ENCODE measurements at regions not wholly inside any gene's neighbourhood (a gene's known extent, or its start where the extent isn't known, plus 50 kb on each side); places are given as distances from the start of the nearest gene placed in this dataset.
A peak's percentile ranks its signal among the peaks of the same experiment; 100 is the strongest.
"Not testable (repeated sequence)": the region's sequence is repeated elsewhere in the genome, so short reads cannot be mapped to it uniquely, and the experiment has no call there.

DNA sequence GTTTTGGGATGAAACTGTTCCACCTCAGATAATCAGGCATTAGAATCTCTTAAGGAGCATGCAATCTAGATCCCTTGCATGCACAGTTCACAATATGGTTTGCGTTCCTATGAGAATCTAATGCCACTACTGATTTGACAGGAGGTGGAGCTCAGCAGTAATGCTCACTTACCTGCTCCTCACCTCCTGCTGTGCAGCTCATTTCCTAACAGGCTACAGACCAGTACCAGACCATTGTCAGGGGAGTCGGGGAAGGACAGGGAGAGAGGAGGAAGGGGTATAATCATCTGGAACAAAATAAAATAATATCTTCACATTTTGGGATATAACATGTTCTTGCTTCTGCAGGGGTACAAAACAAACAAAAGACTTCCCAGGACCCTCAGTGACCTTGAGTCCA lies 532.0 kb upstream of the FSHR start:
- no peak for DNase-seq

GRCh38 chr2:49677227-49677626 lies 522.9 kb upstream of the FSHR start:
- DNase-seq, result no peak

- no peak for DNase-seq
Observed at GRCh38 chr2:49664827-49665226, 510.5 kb upstream of the FSHR start.

- DNase-seq, result no peak
Observed at GRCh38 chr2:49661809-49662208, 507.5 kb upstream of the FSHR start.

DNA sequence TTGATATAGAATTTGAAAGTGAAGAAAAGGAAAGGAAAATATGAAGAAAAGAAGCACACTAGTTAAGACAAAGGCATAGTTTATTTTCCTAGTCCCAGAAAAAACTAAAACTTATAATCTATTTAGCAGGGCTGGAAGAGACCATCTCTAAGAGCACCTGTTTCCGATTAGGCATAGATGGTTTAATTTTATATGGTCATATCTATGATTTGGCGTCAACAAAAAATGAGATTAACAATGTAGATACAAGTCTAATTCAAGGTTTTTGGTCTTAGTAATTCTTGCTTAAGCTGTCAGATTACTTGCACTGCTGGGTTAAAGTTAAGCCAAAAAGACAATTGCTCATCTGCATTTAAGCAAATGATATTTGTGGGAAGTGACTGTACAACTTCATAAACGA lies 502.5 kb upstream of the FSHR start:
- DNase-seq, result no peak

DNA sequence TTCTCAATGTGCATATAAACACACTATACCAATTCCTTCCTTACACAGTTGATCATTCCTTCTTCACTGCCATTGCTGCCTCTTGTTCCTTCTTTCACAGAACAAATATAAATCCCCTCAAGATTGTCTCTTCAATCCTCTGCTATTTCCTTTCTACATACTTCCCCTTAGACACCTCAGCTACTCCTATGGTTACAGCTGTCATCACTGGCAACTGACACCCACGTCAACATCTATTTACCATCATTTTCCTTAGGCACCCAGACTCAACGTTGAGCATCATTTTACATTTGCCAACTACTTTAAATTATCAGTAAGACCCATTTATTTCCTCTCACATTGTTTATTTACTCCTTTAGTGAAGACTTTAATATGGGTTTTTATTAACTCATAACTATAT lies 488.8 kb upstream of the FSHR start:
- DNase-seq, result no peak

GRCh38 chr2:49640630-49641029 lies 486.3 kb upstream of the FSHR start:
- no peak for DNase-seq

DNA sequence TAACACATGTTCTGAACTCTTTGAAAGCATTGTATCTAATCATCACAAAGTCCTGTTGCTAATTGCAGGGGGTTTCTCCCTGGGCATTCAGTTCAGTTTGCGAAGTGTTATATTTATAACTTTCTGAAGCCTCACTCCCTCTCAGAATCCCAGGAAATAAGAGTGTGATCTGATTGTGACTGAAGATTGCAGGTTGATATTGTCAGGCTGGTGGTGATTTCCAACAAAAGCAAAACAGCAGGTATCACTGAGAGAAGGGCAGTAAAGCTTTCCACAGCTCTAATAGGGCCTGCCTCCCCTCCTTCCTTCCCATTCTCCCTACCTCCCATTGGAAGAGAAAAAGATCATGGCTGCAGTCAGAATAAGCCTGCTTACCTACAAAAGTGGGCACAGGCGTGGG lies 466.7 kb upstream of the FSHR start:
- DNase-seq, result no peak

- no peak for DNase-seq
Observed at GRCh38 chr2:49619804-49620203, 465.5 kb upstream of the FSHR start.

GRCh38 chr2:49618491-49618890 lies 464.2 kb upstream of the FSHR start:
- no peak for DNase-seq

DNA sequence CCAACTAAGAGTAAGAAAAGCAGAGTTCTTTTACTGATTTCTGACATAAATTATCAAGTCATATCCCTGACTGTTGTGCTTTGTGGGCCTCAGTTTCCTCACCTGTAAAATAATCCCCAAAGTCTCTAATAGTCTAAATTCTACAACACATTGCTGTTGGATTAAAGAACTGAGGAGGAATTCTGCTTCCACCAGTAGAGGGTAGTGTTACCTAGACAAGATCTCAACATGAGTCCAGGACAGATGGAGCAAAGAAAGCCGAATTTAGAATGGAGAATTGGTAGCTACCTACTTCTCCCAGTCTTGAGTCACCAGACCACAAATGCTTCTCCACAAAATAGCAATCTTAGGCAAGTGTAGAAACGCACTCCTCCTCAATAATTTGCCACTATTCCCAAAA lies 462.5 kb upstream of the FSHR start:
- peak in 6 of 58 donors; percentile 0 to 75 (median 11) for DNase-seq

- DNase-seq, result not testable (repeated sequence)
Observed at GRCh38 chr2:49611796-49612195, 457.5 kb upstream of the FSHR start.

GRCh38 chr2:49600524-49600923 lies 446.2 kb upstream of the FSHR start:
- no peak for DNase-seq

DNA sequence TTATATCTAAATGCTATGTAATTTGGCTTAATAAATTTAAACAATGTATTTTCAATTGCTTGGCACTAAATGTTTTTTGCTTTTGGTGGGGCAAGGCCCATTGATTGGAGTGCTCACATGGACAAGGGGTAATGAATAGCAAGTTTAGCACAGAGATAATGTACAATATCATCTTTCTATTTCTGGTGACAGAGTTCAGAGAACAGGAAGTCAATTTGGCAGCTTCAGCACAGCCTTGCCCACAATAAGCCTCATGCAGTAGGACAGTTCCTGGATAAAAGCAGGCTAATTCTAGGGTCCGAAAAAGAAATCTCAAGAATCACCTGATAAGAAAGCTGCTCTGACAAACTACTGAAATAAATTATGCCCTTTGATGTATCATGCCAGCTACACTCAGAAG lies 443.9 kb upstream of the FSHR start:
- no peak for DNase-seq

DNA sequence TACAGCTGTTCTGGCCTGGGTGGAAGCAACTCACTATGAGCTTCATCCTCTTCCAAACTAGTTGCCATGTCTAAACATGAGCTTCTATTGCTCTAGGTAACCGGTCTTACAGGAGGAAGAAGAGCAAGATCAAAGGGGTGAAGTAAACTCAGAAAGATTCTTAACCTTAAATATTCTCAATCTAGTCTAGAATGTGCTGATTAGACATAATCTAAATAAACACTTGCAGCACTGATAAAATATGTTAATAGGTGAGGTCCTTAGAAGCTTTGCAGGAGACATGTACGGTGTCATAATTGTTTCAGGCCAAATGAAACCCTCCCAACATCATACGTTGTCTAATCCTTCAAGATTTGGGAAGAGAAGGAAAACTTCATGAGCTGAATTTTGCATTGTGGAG lies 431.6 kb upstream of the FSHR start:
- no peak for DNase-seq

DNA sequence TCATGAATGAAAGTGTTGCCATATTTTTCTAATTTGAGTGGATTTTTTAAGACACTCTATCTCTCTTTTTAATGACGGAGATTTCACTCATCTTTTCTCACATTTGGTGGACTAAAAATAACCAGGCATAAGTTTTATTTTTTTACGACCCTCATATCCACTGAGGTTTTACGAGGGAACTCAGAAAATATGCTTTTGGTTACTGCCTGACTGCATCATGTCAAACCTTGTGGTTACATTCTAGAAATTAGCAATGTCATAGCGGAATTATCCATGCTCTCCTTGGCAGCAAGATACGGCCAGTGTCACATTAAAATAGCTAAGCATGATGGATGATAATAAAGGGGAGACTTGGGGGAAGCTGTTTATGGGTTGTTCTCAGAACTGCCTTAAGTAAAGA lies 428.6 kb upstream of the FSHR start:
- DNase-seq, result no peak

GRCh38 chr2:49577041-49577440 lies 422.7 kb upstream of the FSHR start:
- DNase-seq, result no peak

DNA sequence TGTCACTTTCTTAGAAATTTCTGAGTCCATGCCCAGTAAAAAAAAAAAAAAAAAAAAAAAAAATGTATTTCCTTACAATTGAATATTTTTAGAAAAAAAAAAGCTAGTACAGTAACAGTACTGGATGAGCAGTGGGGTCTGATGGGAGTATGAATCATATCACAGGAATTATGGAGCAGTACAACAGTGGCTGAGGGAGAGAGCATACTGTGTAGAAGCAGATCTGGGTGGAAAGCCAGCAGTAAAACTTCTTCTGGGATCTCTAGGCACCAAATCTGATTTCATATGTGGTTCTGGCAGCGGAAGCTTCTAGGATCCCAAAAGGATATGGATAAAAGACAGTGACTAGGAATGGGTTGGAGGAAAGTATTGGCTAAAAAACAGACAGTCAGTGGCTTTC lies 414.9 kb upstream of the FSHR start:
- DNase-seq, result no peak

DNA sequence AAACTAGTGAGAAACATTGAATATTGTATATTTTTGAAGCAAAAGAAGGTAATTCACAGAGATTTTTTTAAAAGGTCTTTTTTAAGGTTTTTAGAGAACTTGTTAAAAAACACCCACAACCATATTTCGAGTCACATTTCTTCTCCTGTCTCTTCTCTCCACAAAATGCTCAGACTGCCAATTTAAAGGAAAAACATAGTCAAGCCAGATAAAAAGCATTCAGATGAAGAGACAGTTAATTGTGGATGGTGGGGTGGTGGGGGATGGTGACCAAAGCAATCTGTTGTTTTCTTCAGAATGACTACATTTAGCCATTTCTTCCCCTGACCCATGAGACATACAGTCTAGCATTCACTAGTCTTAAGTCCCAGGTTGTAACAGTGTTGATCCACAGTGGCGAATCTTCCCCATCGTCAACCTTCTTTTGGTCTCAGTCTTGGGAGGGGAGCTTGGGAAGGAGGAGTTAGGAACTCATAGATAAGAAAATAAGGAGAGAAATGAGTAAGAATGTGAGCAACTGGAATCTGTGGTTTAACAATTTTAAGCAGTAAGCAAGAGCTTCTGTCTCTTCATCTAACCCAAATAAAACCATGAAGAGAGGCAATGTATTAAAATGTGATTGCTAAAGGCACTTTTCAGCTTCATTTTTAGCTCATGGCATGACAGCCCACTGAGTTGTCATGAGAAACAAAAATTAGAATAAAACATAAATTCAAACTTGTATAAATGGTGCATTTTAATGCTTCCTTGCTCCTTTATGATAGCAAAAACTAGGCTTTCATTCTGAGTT lies 413.7 kb upstream of the FSHR start:
- DNase-seq, result peak in 9 of 58 donors; percentile 1 to 17 (median 4)

GRCh38 chr2:49567021-49567420 lies 412.7 kb upstream of the FSHR start:
- no peak for DNase-seq

DNA sequence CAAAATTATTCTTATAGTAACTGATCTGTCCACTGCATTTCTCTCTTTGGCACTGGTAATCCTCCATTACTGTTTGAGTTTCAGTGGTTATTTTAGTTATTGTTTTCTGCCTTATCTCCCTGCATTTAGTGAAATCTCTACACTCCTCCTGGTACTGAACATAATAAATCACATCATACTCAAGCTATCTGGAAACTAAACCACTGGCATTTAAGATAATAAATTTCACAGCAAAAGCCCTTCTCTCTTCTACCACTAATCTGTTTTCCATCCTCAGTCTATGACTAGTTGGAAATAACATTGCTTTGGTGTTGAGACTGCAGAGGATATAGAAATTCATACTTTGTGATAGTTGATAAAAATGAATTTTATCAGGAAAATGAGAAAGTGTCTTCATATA lies 399.3 kb upstream of the FSHR start:
- no peak for DNase-seq

DNA sequence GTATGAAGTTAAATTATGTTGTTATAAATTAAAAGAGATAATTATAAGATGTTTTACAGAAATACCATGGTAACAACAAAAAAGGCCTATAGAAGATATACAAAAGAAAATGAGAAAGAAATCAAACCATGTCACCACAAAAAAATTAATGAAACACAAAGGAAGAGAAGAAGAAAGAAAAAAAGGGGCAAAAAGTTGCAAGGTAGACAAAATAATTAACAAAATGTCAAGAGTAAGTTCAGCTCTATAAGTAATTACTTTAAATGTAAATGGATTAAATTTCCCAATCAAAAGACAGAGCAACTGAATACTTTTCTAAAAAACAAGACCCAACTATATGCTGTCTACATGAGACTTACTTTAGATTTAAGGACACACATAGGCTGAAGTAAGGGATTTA lies 378.4 kb upstream of the FSHR start:
- DNase-seq, result no peak

- no peak for DNase-seq
Observed at GRCh38 chr2:49515996-49516782, 361.9 kb upstream of the FSHR start.
